Prostate gland (tissue), 2 donors: ENCODE measurements at regions not wholly inside any gene's neighbourhood (a gene's known extent, or its start where the extent isn't known, plus 50 kb on each side); places are given as distances from the start of the nearest gene placed in this dataset.

Experiments
- CTCF ChIP-seq, 4 experiments: fragments of 200-600 bp in 2 of 4; fragments of 450-650 bp in 2 of 4; sonication (generic) in 2 of 4; IDR thresholded peaks; 1 replicate in 3 of 4; 2 replicates in 1 of 4; pipeline ENCODE4 v1.5.1; 2016 to 2019; ENCODE audit warnings: antibody characterized with exemption in 4 of 4, mild to moderate bottlenecking in 2 of 4, moderate library complexity in 2 of 4
- POLR2A ChIP-seq: fragments of 450-650 bp; IDR thresholded peaks from one replicate; pipeline ENCODE4 v1.6.1; 2016; ENCODE audit warnings: antibody characterized with exemption, mild to moderate bottlenecking
- POLR2AphosphoS5 ChIP-seq: sonication (generic); formaldehyde crosslinking; IDR thresholded peaks from one replicate; pipeline ENCODE4 v1.6.1; 2017; ENCODE audit warnings: antibody characterized with exemption

GRCh38 chrX:69093960-69094871 lies 71.0 kb downstream of the PJA1 start:
- TF ChIP-seq CTCF (IDR thresholded peaks at IDR 0.05) (peak in 3 of 4 experiments; percentile 31 to 52 (median 38)), POLR2AphosphoS5 (no peak), POLR2A (no peak)
